ENCODE measurements at regions not wholly inside any gene's neighbourhood (a gene's known extent, or its start where the extent isn't known, plus 50 kb on each side); places are given as distances from the start of the nearest gene placed in this dataset.

DNA sequence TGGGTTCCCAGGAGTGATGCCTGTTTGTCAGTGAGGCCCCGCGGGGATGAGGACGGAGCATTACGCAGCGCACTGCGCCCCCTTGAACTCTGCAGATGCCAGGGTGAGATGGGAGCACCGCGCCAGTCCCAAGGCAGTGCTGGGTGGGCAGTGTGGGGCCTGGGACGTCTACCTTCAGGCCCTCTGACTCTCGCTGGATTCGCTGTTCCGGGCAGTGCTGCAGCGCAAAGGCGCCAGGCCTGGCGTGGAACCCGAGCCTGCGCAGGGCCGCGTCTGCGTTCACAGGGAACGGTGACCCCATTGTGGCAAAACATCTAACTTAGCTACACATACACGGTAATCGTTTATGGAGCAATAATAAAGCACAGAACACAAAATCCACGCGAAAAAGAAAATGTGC, 257.3 kb downstream of the QKI start:
- no peak overlapping the region for H3K27ac ChIP-seq
- TF ChIP-seq, protein P1, sequence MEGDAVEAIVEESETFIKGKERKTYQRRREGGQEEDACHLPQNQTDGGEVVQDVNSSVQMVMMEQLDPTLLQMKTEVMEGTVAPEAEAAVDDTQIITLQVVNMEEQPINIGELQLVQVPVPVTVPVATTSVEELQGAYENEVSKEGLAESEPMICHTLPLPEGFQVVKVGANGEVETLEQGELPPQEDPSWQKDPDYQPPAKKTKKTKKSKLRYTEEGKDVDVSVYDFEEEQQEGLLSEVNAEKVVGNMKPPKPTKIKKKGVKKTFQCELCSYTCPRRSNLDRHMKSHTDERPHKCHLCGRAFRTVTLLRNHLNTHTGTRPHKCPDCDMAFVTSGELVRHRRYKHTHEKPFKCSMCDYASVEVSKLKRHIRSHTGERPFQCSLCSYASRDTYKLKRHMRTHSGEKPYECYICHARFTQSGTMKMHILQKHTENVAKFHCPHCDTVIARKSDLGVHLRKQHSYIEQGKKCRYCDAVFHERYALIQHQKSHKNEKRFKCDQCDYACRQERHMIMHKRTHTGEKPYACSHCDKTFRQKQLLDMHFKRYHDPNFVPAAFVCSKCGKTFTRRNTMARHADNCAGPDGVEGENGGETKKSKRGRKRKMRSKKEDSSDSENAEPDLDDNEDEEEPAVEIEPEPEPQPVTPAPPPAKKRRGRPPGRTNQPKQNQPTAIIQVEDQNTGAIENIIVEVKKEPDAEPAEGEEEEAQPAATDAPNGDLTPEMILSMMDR (conservative IDR thresholded peaks at IDR 0.05), result no peak

- no peak overlapping the region for H3K27ac ChIP-seq
- TF ChIP-seq, protein P1 (conservative IDR thresholded peaks at IDR 0.05), result no peak
These were observed 256.8 kb downstream of the QKI start for GRCh38 chr6:163671355-163671754.

DNA sequence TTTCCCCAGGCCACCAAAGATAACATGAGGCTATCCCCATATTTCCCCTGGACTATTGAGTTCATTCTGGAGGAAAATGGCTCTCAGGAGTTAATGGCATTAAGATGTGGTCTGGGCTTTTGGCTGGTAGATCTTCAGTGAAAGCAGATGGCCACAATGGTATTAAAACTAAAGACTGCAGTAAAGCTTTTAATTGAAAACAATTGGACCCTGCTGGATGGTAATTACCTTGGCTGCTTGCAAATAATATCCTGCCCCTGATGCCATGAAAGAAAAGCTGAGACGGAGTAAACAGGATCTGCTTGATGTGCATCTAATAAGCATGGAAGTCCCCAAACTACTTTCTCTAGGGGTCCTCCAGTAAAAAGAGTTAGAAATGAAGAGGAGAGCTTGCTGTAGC, 255.8 kb downstream of the QKI start:
- no peak overlapping the region for H3K27ac ChIP-seq

GRCh38 chr6:163668061-163668426, 253.5 kb downstream of the QKI start:
- H3K27ac ChIP-seq, result no peak overlapping the region
- TF ChIP-seq, protein P1 (conservative IDR thresholded peaks at IDR 0.05), result no peak

More for the DNA sequence above, 255.8 kb downstream of the QKI start:
- TF ChIP-seq, protein P1 (conservative IDR thresholded peaks at IDR 0.05), result no peak

DNA sequence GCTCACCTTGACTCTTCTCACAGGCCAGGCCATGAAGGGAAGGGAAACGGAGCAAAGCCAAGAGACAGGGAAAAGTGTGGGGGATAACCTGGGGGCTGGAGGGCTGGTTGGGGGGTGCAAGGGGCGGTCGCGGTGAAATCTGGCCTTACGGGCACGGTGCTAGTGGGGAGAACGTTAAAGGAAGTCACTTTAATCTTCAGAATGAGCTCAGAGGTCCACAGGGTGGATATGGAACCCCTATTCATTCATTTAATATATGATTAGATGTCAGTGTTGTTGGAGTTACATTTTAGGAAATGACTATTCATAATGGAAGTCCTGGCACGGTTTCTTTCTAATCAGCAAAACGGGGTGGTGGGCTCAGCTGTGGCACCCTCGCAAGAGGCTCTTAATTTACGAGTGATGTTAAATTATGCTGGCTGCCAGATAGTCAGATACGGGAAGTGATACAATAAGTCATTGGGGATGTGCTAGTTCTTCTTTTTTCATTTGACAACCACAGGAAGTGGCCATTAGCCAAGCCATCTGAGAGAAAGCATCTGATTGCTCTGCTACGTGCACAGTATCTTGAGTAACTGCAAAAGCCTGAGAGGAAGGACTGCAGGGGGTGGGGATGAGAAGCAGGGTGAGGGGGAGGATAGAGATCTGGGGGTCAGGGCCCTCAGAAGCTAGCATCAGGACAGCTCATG, 253.0 kb downstream of the QKI start:
- H3K27ac ChIP-seq, result no peak overlapping the region
- TF ChIP-seq, protein P1 (conservative IDR thresholded peaks at IDR 0.05), result no peak

DNA sequence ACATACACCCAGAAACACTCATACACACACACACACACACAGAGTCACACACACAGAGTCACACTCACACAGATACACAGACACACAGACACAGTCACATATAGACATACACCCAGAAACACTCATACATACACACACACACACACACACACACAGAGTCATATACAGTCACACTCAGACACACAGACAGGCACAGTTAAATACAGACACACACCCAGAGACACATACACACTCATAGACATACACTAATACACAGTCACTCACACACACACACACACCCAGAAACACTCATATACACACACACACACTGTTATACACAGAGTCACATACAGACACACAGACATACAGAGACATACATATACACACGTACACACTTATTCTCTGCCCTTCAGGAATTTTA, 250.9 kb downstream of the QKI start:
- H3K27ac ChIP-seq, result no peak overlapping the region
- TF ChIP-seq, protein P1 (conservative IDR thresholded peaks at IDR 0.05), result no peak

- no peak overlapping the region for H3K27ac ChIP-seq
- TF ChIP-seq, protein P1 (conservative IDR thresholded peaks at IDR 0.05), result no peak
These were observed 249.1 kb downstream of the QKI start for GRCh38 chr6:163663575-163663974.
